Vagina (tissue), 2 donors: ENCODE measurements at regions not wholly inside any gene's neighbourhood (a gene's known extent, or its start where the extent isn't known, plus 50 kb on each side); places are given as distances from the start of the nearest gene placed in this dataset.

Experiments
- CTCF ChIP-seq, 3 experiments: fragments of 450-650 bp in 2 of 3; fragments of 200-600 bp in 1 of 3; sonication (generic) in 1 of 3; IDR thresholded peaks; one replicate each; pipeline ENCODE4 v1.5.1; 2017 to 2019; ENCODE audit warnings: antibody characterized with exemption in 3 of 3, mild to moderate bottlenecking in 2 of 3, moderate library complexity in 2 of 3
- POLR2A ChIP-seq, 2 donors: fragments of 450-650 bp; IDR thresholded peaks; one replicate each; pipeline ENCODE4 v1.6.1; 2017; ENCODE audit warnings: antibody characterized with exemption in 2 of 2, mild to moderate bottlenecking in 2 of 2, moderate library complexity in 2 of 2
- POLR2AphosphoS5 ChIP-seq, 2 donors: sonication (generic); formaldehyde crosslinking; IDR thresholded peaks; one replicate each; pipeline ENCODE4 v1.9.0; 2017; ENCODE audit warnings: antibody characterized with exemption in 2 of 2, mild to moderate bottlenecking in 2 of 2, low read depth in 1 of 2; ENCODE audit not compliant: insufficient read depth in 1 of 2

- TF ChIP-seq CTCF (IDR thresholded peaks at IDR 0.05) (no peak), POLR2A (IDR thresholded peaks at IDR 0.05) (no peak), POLR2AphosphoS5 (IDR thresholded peaks at IDR 0.05; ENCODE audit: insufficient read depth in 1 of 2, low read depth in 1 of 2) (no peak)
Measured at GRCh38 chr1:99084562-99084961, 79.9 kb upstream of the PLPPR5 start.
